Lower lobe of right lung (tissue), 2 donors: ENCODE measurements at regions not wholly inside any gene's neighbourhood (a gene's known extent, or its start where the extent isn't known, plus 50 kb on each side); places are given as distances from the start of the nearest gene placed in this dataset.
"Not testable (repeated sequence)": the region's sequence is repeated elsewhere in the genome, so short reads cannot be mapped to it uniquely, and the experiment has no call there.

Source experiments
- ATAC-seq, 2 donors: fragments of 200-7000 bp; cut with Tn5 transposase; one replicate each; pipeline ENCODE4 v1.9.1; 2020 to 2022; ENCODE audit warnings: mild to moderate bottlenecking in 2 of 2, moderate library complexity in 2 of 2
- DNase-seq: peaks from one replicate; pipeline ENCODE4 v3.0.0-alpha.2; 2020
- H3K27ac ChIP-seq: fragments of 200-600 bp; one replicate; pipeline ENCODE4 v1.8.0; 2022
- H3K27me3 ChIP-seq: fragments of 200-600 bp; one replicate; pipeline ENCODE4 v1.8.0; 2022; ENCODE audit warnings: low read depth
- H3K36me3 ChIP-seq: fragments of 200-600 bp; one replicate; pipeline ENCODE4 v1.8.0; 2022; ENCODE audit warnings: mild to moderate bottlenecking
- H3K4me1 ChIP-seq: fragments of 200-600 bp; one replicate; pipeline ENCODE4 v1.8.0; 2022
- H3K4me3 ChIP-seq: fragments of 200-600 bp; one replicate; pipeline ENCODE4 v1.8.0; 2022; ENCODE audit warnings: mild to moderate bottlenecking
- H3K9me3 ChIP-seq: fragments of 200-600 bp; one replicate; pipeline ENCODE4 v1.8.0; 2022
- CTCF ChIP-seq: fragments of 200-600 bp; IDR thresholded peaks from one replicate; pipeline ENCODE4 v1.8.0; 2022; ENCODE audit warnings: antibody characterized with exemption, mild to moderate bottlenecking
- intact Hi-C: fragments of 100-400 bp; cut with DNase I; formaldehyde crosslinking; loops from one replicate; pipeline ENCODE4 v1.11.0; 2022
- donor health status: DM: no; HTN: yes; CAD: no; lungs with severe emphysema.

GRCh38 chr7:22039670-22040069 lies 94.0 kb upstream of the CDCA7L start:
- Histone ChIP-seq H3K27ac (no peak overlapping the region), H3K4me1 (no peaks in the 10 kb centered on the region), H3K4me3 (no peak overlapping the region), H3K9me3 (no peaks in the 10 kb centered on the region), H3K27me3 (no peaks in the 10 kb centered on the region), H3K36me3 (no peaks in the 10 kb centered on the region)
- no peak for TF ChIP-seq CTCF
- ATAC-seq (no peak), DNase-seq (no peak)
- intact Hi-C loops, result no loop called here

- H3K4me1 ChIP-seq, H3K36me3 ChIP-seq, intact Hi-C loops, H3K27me3 ChIP-seq, H3K27ac ChIP-seq, ATAC-seq, H3K9me3 ChIP-seq, H3K4me3 ChIP-seq, DNase-seq: not testable (repeated sequence)
Measured at GRCh38 chr7:22032356-22032755, 86.7 kb upstream of the CDCA7L start.

- intact Hi-C loops, H3K4me1 ChIP-seq, H3K36me3 ChIP-seq, H3K27ac ChIP-seq, H3K4me3 ChIP-seq, DNase-seq, H3K9me3 ChIP-seq, H3K27me3 ChIP-seq, ATAC-seq: not testable (repeated sequence)
Measured at GRCh38 chr7:22028656-22029055, 83.0 kb upstream of the CDCA7L start.

GRCh38 chr7:22027475-22027874 lies 81.8 kb upstream of the CDCA7L start:
- Histone ChIP-seq H3K9me3 (no peaks in the 10 kb centered on the region), H3K27ac (no peak overlapping the region), H3K4me1 (no peaks in the 10 kb centered on the region), H3K36me3 (no peaks in the 10 kb centered on the region), H3K27me3 (no peaks in the 10 kb centered on the region), H3K4me3 (no peak overlapping the region)
- DNase-seq (no peak), ATAC-seq (no peak)
- intact Hi-C loops, result no loop called here
- TF ChIP-seq CTCF, result no peak

GRCh38 chr7:22025983-22026382 lies 80.3 kb upstream of the CDCA7L start:
- no peak for ATAC-seq

GRCh38 chr7:22025075-22025474 lies 79.4 kb upstream of the CDCA7L start:
- no peaks in the 10 kb centered on the region for H3K4me1 ChIP-seq
- no peak for ATAC-seq
- DNase-seq, result no peak
- TF ChIP-seq CTCF, result no peak
- no peaks in the 10 kb centered on the region for H3K27me3 ChIP-seq
- intact Hi-C loops, result no loop called here
- no peak overlapping the region for H3K27ac ChIP-seq
- H3K4me3 ChIP-seq, result no peak overlapping the region
- no peaks in the 10 kb centered on the region for H3K9me3 ChIP-seq
- no peaks in the 10 kb centered on the region for H3K36me3 ChIP-seq

More at GRCh38 chr7:22025983-22026382, 80.3 kb upstream of the CDCA7L start:
- intact Hi-C loops, result no loop called here
- Histone ChIP-seq H3K4me1 (no peaks in the 10 kb centered on the region), H3K27me3 (no peaks in the 10 kb centered on the region), H3K9me3 (no peaks in the 10 kb centered on the region), H3K36me3 (no peaks in the 10 kb centered on the region), H3K4me3 (no peak overlapping the region), H3K27ac (no peak overlapping the region)
- no peak for TF ChIP-seq CTCF
- no peak for DNase-seq

- Histone ChIP-seq H3K9me3 (no peaks in the 10 kb centered on the region), H3K4me1 (no peaks in the 10 kb centered on the region), H3K4me3 (no peak overlapping the region), H3K27ac (no peak overlapping the region), H3K27me3 (no peaks in the 10 kb centered on the region), H3K36me3 (no peaks in the 10 kb centered on the region)
- DNase-seq, result no peak
- TF ChIP-seq CTCF, result no peak
- intact Hi-C loops, result no loop called here
- no peak for ATAC-seq
Measured at GRCh38 chr7:22019931-22020330, 74.2 kb upstream of the CDCA7L start.
